HepG2 (cell line): ENCODE measurements at regions not wholly inside any gene's neighbourhood (a gene's known extent, or its start where the extent isn't known, plus 50 kb on each side); places are given as distances from the start of the nearest gene placed in this dataset.
A peak's percentile ranks its signal among the peaks of the same experiment; 100 is the strongest.

Experiments
- CREM ChIP-seq, 2 experiments: sonication (generic) in 1 of 2; formaldehyde crosslinking in 1 of 2; IDR thresholded peaks; 2 replicates each; pipeline versions ENCODE4 v1.4.0 to v1.6.1; 2016 to 2020; ENCODE audit warnings: antibody characterized with exemption in 1 of 2, mild to moderate bottlenecking in 1 of 2, missing genetic modification reagents in 1 of 2
- FOXO4 ChIP-seq: sonication (generic); formaldehyde crosslinking; conservative IDR thresholded peaks from 2 replicates; pipeline ENCODE4 v1.8.1; 2023; ENCODE audit warnings: missing genetic modification reagents
- HOXA7 ChIP-seq: sonication (generic); formaldehyde crosslinking; IDR thresholded peaks from 2 replicates; pipeline ENCODE4 v1.8.1; 2022; ENCODE audit warnings: mild to moderate bottlenecking, missing genetic modification reagents, moderate library complexity
- IRF9 ChIP-seq: sonication (generic); formaldehyde crosslinking; IDR thresholded peaks from 2 replicates; pipeline ENCODE4 v1.8.0; 2022; ENCODE audit warnings: missing genetic modification reagents, mild to moderate bottlenecking, borderline replicate concordance
- MAX ChIP-seq: IDR thresholded peaks from 2 replicates; pipeline ENCODE4 v1.6.1; 2012; ENCODE audit warnings: inconsistent platforms
- MEF2D ChIP-seq: sonication (generic); formaldehyde crosslinking; IDR thresholded peaks from 2 replicates; pipeline ENCODE4 v1.5.1; 2020; ENCODE audit warnings: mild to moderate bottlenecking, missing genetic modification reagents
- SALL1 ChIP-seq: sonication (generic); formaldehyde crosslinking; IDR thresholded peaks from 2 replicates; pipeline ENCODE4 v1.8.0; 2022; ENCODE audit warnings: mild to moderate bottlenecking, missing genetic modification reagents
- SRY ChIP-seq: sonication (generic); formaldehyde crosslinking; IDR thresholded peaks from 2 replicates; pipeline ENCODE4 v1.8.0; 2022; ENCODE audit warnings: mild to moderate bottlenecking, missing genetic modification reagents
- U2AF1 ChIP-seq: fragments of 200-400 bp; formaldehyde crosslinking; optimal IDR thresholded peaks from 2 replicates; pipeline ENCODE3; 2017; ENCODE audit warnings: mild to moderate bottlenecking, low read depth, low read length
- ZBTB20 ChIP-seq: sonication (generic); formaldehyde crosslinking; IDR thresholded peaks from 2 replicates; pipeline ENCODE4 v1.8.1; 2023; ENCODE audit warnings: missing genetic modification reagents, low read depth, mild to moderate bottlenecking, borderline replicate concordance
- ZBTB8A ChIP-seq: sonication (generic); formaldehyde crosslinking; IDR thresholded peaks from 2 replicates; pipeline ENCODE4 v1.4.0; 2020; ENCODE audit warnings: mild to moderate bottlenecking, low read depth, missing genetic modification reagents, borderline replicate concordance
- ZNF138 ChIP-seq: sonication (generic); formaldehyde crosslinking; IDR thresholded peaks from 2 replicates; pipeline ENCODE4 v1.5.0; 2020; ENCODE audit warnings: mild to moderate bottlenecking, low read depth, missing genetic modification reagents
- ZNF18 ChIP-seq: sonication (generic); formaldehyde crosslinking; IDR thresholded peaks from 2 replicates; pipeline ENCODE4 v1.8.0; 2022; ENCODE audit warnings: mild to moderate bottlenecking, missing genetic modification reagents; ENCODE audit not compliant: insufficient replicate concordance
- ZNF263 ChIP-seq: sonication (generic); formaldehyde crosslinking; IDR thresholded peaks from 2 replicates; pipeline ENCODE4 v1.4.0; 2020; ENCODE audit warnings: missing genetic modification reagents
- ZNF367 ChIP-seq: sonication (generic); formaldehyde crosslinking; IDR thresholded peaks from 2 replicates; pipeline ENCODE4 v1.4.0; 2020; ENCODE audit warnings: missing genetic modification reagents, borderline replicate concordance
- ZNF382 ChIP-seq: sonication (generic); formaldehyde crosslinking; IDR thresholded peaks from 2 replicates; pipeline ENCODE4 v1.5.0; 2020; ENCODE audit warnings: missing genetic modification reagents, mild to moderate bottlenecking, borderline replicate concordance
- ZNF430 ChIP-seq: sonication (generic); formaldehyde crosslinking; IDR thresholded peaks from 2 replicates; pipeline ENCODE4 v1.9.0; 2021; ENCODE audit warnings: mild to moderate bottlenecking, missing genetic modification reagents
- ZNF451 ChIP-seq: sonication (generic); formaldehyde crosslinking; IDR thresholded peaks from 2 replicates; pipeline ENCODE4 v1.5.0; 2020; ENCODE audit warnings: mild to moderate bottlenecking, missing genetic modification reagents
- ZNF619 ChIP-seq: sonication (generic); formaldehyde crosslinking; IDR thresholded peaks from 2 replicates; pipeline ENCODE4 v1.4.0; 2020; ENCODE audit warnings: mild to moderate bottlenecking, missing genetic modification reagents
- ZNF660 ChIP-seq: sonication (generic); formaldehyde crosslinking; IDR thresholded peaks from 2 replicates; pipeline ENCODE4 v1.5.1; 2020; ENCODE audit warnings: mild to moderate bottlenecking, low read depth, missing genetic modification reagents, borderline replicate concordance
- ZNF709 ChIP-seq: sonication (generic); formaldehyde crosslinking; IDR thresholded peaks from 2 replicates; pipeline ENCODE4 v1.5.0; 2020; ENCODE audit warnings: mild to moderate bottlenecking, missing genetic modification reagents
- TF ChIP-seq, protein P1 (sequence below): sonication (generic); formaldehyde crosslinking; IDR thresholded peaks from 2 replicates; pipeline ENCODE4 v1.5.1; 2020; ENCODE audit warnings: missing genetic modification reagents, mild to moderate bottlenecking, borderline replicate concordance
- TF ChIP-seq, protein P2 (sequence below): sonication (generic); formaldehyde crosslinking; IDR thresholded peaks from 2 replicates; pipeline ENCODE4 v1.8.1; 2023; ENCODE audit warnings: mild to moderate bottlenecking, inconsistent platforms, moderate library complexity, missing genetic modification reagents, borderline replicate concordance

GRCh38 chr12:115794659-115795081 is 482.8 kb downstream of the MED13L start (continued):
- TF ChIP-seq HOXA7 (CRISPR knock-in tag) (no peak), ZNF18 (CRISPR knock-in tag) (no peak), ZNF367 (CRISPR knock-in tag) (no peak), ZNF619 (no peak), ZNF138 (CRISPR knock-in tag) (no peak), IRF9 (CRISPR knock-in tag) (no peak), MEF2D (no peak), ZBTB20 (CRISPR knock-in tag) (0 out of 2 replicates have a peak, but pooled peaks have one; percentile 26), FOXO4 (CRISPR knock-in tag) (no peak), MAX (no peak), SRY (no peak), U2AF1 (no peak), ZBTB8A (CRISPR knock-in tag) (no peak), ZNF451 (CRISPR knock-in tag) (no peak), ZNF709 (no peak), SALL1 (CRISPR knock-in tag) (peak; percentile 64), ZNF660 (CRISPR knock-in tag) (no peak), ZNF382 (CRISPR knock-in tag) (no peak), ZNF430 (CRISPR knock-in tag) (no peak), CREM (IDR thresholded peaks at IDR 0.05) (no peak), CREM (CRISPR knock-in tag; IDR thresholded peaks at IDR 0.05) (no peak), ZNF263 (no peak)
- TF ChIP-seq, protein P1, sequence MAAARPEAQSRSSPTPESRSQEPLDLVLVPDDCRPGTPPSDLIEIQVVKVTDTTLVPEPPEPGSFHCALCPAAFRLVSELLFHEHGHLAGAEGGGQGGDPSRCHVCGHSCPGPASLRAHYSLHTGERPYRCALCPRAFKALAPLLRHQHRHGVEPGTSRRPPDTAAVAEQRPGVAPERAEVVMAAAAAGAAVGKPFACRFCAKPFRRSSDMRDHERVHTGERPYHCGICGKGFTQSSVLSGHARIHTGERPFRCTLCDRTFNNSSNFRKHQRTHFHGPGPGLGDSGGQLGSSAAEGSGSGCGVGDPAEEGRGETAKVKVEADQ (CRISPR knock-in tag): no peak
- TF ChIP-seq, protein P2, sequence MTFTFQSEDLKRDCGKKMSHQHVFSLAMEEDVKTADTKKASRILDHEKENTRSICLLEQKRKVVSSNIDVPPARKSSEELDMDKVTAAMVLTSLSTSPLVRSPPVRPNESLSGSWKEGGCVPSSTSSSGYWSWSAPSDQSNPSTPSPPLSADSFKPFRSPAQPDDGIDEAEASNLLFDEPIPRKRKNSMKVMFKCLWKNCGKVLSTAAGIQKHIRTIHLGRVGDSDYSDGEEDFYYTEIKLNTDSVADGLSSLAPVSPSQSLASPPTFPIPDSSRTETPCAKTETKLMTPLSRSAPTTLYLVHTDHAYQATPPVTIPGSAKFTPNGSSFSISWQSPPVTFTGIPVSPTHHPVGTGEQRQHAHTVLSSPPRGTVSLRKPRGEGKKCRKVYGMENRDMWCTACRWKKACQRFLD (CRISPR knock-in tag): no peak
